Mesendoderm (in vitro differentiated cells): ENCODE measurements at regions not wholly inside any gene's neighbourhood (a gene's known extent, or its start where the extent isn't known, plus 50 kb on each side); places are given as distances from the start of the nearest gene placed in this dataset.

Experiments
- DNase-seq: peaks from one replicate; pipeline ENCODE4 v3.0.0; 2013
- H2AK5ac ChIP-seq: 2 replicates; pipeline ENCODE4 v1.6.1; 2013; ENCODE audit warnings: low read length, inconsistent platforms
- H2BK120ac ChIP-seq: 2 replicates; pipeline ENCODE4 v1.6.1; 2013; ENCODE audit warnings: low read depth, mild to moderate bottlenecking, low read length, moderate library complexity, mixed read lengths
- H2BK15ac ChIP-seq: replicated peaks from 2 replicates; pipeline ENCODE4 v1.6.1; 2013; ENCODE audit warnings: low read depth, mild to moderate bottlenecking, moderate library complexity
- H2BK5ac ChIP-seq: 2 replicates; pipeline ENCODE4 v1.6.1; 2013; ENCODE audit warnings: low read length, inconsistent platforms
- H3K18ac ChIP-seq: 2 replicates; pipeline ENCODE4 v1.6.1; 2013; ENCODE audit warnings: mild to moderate bottlenecking, low read length, mixed read lengths
- H3K23ac ChIP-seq: one replicate; pipeline ENCODE4 v1.6.1; 2013; ENCODE audit warnings: low read length
- H3K27ac ChIP-seq: 2 replicates; pipeline ENCODE4 v1.5.1; 2013; ENCODE audit warnings: low read depth, mild to moderate bottlenecking, inconsistent platforms, low read length, moderate library complexity
- H3K27me3 ChIP-seq: 2 replicates; pipeline ENCODE4 v1.6.1; 2013; ENCODE audit warnings: low read length, control low read depth, mild to moderate bottlenecking, inconsistent platforms; ENCODE audit not compliant: insufficient read depth, poor library complexity
- H3K36me3 ChIP-seq: 2 replicates; pipeline ENCODE4 v1.6.1; 2013; ENCODE audit warnings: low read length, inconsistent platforms; ENCODE audit not compliant: control insufficient read depth, insufficient read depth
- H3K4ac ChIP-seq: one replicate; pipeline ENCODE4 v1.6.1; 2013; ENCODE audit warnings: low read depth, mild to moderate bottlenecking, low read length, moderate library complexity
- H3K4me1 ChIP-seq: 2 replicates; pipeline ENCODE4 v1.6.1; 2013; ENCODE audit warnings: low read depth, low read length, inconsistent platforms; ENCODE audit not compliant: control insufficient read depth
- H3K4me2 ChIP-seq: 2 replicates; pipeline ENCODE4 v1.6.1; 2013; ENCODE audit warnings: low read length
- H3K4me3 ChIP-seq: 2 replicates; pipeline ENCODE4 v1.5.1; 2013; ENCODE audit warnings: mild to moderate bottlenecking, low read length
- H3K56ac ChIP-seq: one replicate; pipeline ENCODE4 v1.6.1; 2013; ENCODE audit warnings: low read length
- H3K79me1 ChIP-seq: 2 replicates; pipeline ENCODE4 v1.6.1; 2013; ENCODE audit warnings: low read length, inconsistent platforms
- H3K79me2 ChIP-seq: 2 replicates; pipeline ENCODE4 v1.6.1; 2013; ENCODE audit warnings: mild to moderate bottlenecking, low read length; ENCODE audit not compliant: control insufficient read depth, insufficient read depth
- H3K9ac ChIP-seq: 2 replicates; pipeline ENCODE4 v1.6.1; 2013; ENCODE audit warnings: low read length, inconsistent platforms
- H4K5ac ChIP-seq: one replicate; pipeline ENCODE4 v1.6.1; 2013; ENCODE audit warnings: low read length
- H4K8ac ChIP-seq: one replicate; pipeline ENCODE4 v1.6.1; 2013; ENCODE audit warnings: low read depth, mild to moderate bottlenecking, control low read depth, low read length, moderate library complexity
- WGBS: extraction: QIAGEN DNeasy Blood & Tissue Kit; methylation state at CpG from one replicate; pipeline ENCODE4 v1.1.7; 2013; ENCODE audit warnings: low lambda C conversion rate, missing lambda C conversion rate; ENCODE audit not compliant: insufficient coverage; ENCODE audit errors: extremely low coverage; 5-methylcytosine and 5-hydroxymethylcytosine counted together

GRCh38 chr4:36944232-36944631 is 300.3 kb upstream of the NWD2 start:
- no peaks in the 10 kb centered on the region for H3K79me1 ChIP-seq
- no peak overlapping the region for H3K23ac ChIP-seq
- H2AK5ac ChIP-seq, result no peak overlapping the region
- no peak overlapping the region for H4K5ac ChIP-seq
- no peak overlapping the region for H3K4me3 ChIP-seq
- H3K79me2 ChIP-seq, result no peaks in the 10 kb centered on the region
- H3K27ac ChIP-seq, result no peak overlapping the region
- no peaks in the 10 kb centered on the region for H3K27me3 ChIP-seq
- no CpG with 5 or more reads among the region's 2 CpGs for WGBS
- H3K56ac ChIP-seq, result no peak overlapping the region
- DNase-seq, result no peak
- no peak overlapping the region for H3K9ac ChIP-seq
- no peak overlapping the region for H2BK15ac ChIP-seq
- H2BK120ac ChIP-seq, result peak overlapping the region; percentile 45
- H3K4me2 ChIP-seq, result no peak overlapping the region
- no peak overlapping the region for H3K18ac ChIP-seq
- no peak overlapping the region for H4K8ac ChIP-seq
- H2BK5ac ChIP-seq, result no peak overlapping the region
- no peaks in the 10 kb centered on the region for H3K4me1 ChIP-seq
- no peak overlapping the region for H3K4ac ChIP-seq
- no peaks in the 10 kb centered on the region for H3K36me3 ChIP-seq

GRCh38 chr4:36961420-36961819 is 283.1 kb upstream of the NWD2 start:
- no peak overlapping the region for H2BK5ac ChIP-seq
- H4K5ac ChIP-seq, result no peak overlapping the region
- no peaks in the 10 kb centered on the region for H3K27me3 ChIP-seq
- H2AK5ac ChIP-seq, result no peak overlapping the region
- no peaks in the 10 kb centered on the region for H3K4me1 ChIP-seq
- no peak overlapping the region for H3K18ac ChIP-seq
- DNase-seq, result no peak
- no peak overlapping the region for H3K27ac ChIP-seq
- H3K9ac ChIP-seq, result no peak overlapping the region
- no peaks in the 10 kb centered on the region for H3K36me3 ChIP-seq
- H3K56ac ChIP-seq, result no peak overlapping the region
- H3K23ac ChIP-seq, result no peak overlapping the region
- no peak overlapping the region for H3K4ac ChIP-seq
- H3K4me3 ChIP-seq, result no peak overlapping the region
- no peak overlapping the region for H4K8ac ChIP-seq
- no peak overlapping the region for H2BK15ac ChIP-seq
- H3K4me2 ChIP-seq, result no peak overlapping the region
- H3K79me2 ChIP-seq, result no peaks in the 10 kb centered on the region
- no peak overlapping the region for H2BK120ac ChIP-seq
- no CpG with 5 or more reads among the region's 1 CpG for WGBS
- no peaks in the 10 kb centered on the region for H3K79me1 ChIP-seq

GRCh38 chr4:36966756-36967460 is 277.6 kb upstream of the NWD2 start:
- Histone ChIP-seq H4K5ac (no peak overlapping the region), H3K27ac (no peak overlapping the region), H2BK15ac (no peak overlapping the region), H3K18ac (no peak overlapping the region), H3K79me1 (no peaks in the 10 kb centered on the region), H3K79me2 (no peaks in the 10 kb centered on the region), H3K9ac (no peak overlapping the region), H3K23ac (no peak overlapping the region), H2AK5ac (peak overlapping the region; percentile 92), H3K4me3 (no peak overlapping the region), H3K36me3 (no peaks in the 10 kb centered on the region), H3K56ac (peak overlapping the region; percentile 62), H3K4me2 (no peak overlapping the region), H3K27me3 (no peaks in the 10 kb centered on the region), H3K4me1 (peaks cover 6% of the 10 kb centered on the region), H2BK5ac (peak overlapping the region; percentile 54), H2BK120ac (peak overlapping the region; percentile 38), H3K4ac (peak overlapping the region; percentile 59), H4K8ac (no peak overlapping the region)
- WGBS, result no CpG with 5 or more reads among the region's 2 CpGs
- DNase-seq, result no peak

GRCh38 chr4:36979533-36979932 is 265.0 kb upstream of the NWD2 start:
- Histone ChIP-seq H4K8ac (no peak overlapping the region), H2AK5ac (no peak overlapping the region), H3K4me3 (no peak overlapping the region), H3K27ac (no peak overlapping the region), H3K36me3 (no peaks in the 10 kb centered on the region), H3K79me2 (no peaks in the 10 kb centered on the region), H3K4me2 (no peak overlapping the region), H4K5ac (no peak overlapping the region), H3K23ac (no peak overlapping the region), H2BK120ac (no peak overlapping the region), H3K4me1 (no peaks in the 10 kb centered on the region), H3K18ac (no peak overlapping the region), H3K27me3 (no peaks in the 10 kb centered on the region), H2BK15ac (no peak overlapping the region), H3K9ac (no peak overlapping the region), H2BK5ac (no peak overlapping the region), H3K4ac (no peak overlapping the region), H3K79me1 (no peaks in the 10 kb centered on the region), H3K56ac (no peak overlapping the region)
- no CpG with 5 or more reads among the region's 1 CpG for WGBS
- DNase-seq, result no peak

- Histone ChIP-seq H2BK15ac (no peak overlapping the region), H4K8ac (no peak overlapping the region), H3K18ac (no peak overlapping the region), H3K56ac (no peak overlapping the region), H3K79me1 (no peaks in the 10 kb centered on the region), H4K5ac (no peak overlapping the region), H3K9ac (no peak overlapping the region), H3K23ac (no peak overlapping the region), H3K4me2 (no peak overlapping the region), H2BK120ac (no peak overlapping the region), H2BK5ac (no peak overlapping the region), H3K27ac (no peak overlapping the region), H3K27me3 (no peaks in the 10 kb centered on the region), H3K79me2 (no peaks in the 10 kb centered on the region), H2AK5ac (no peak overlapping the region), H3K4ac (no peak overlapping the region), H3K4me3 (no peak overlapping the region), H3K4me1 (no peaks in the 10 kb centered on the region), H3K36me3 (no peaks in the 10 kb centered on the region)
- WGBS, result no CpG with 5 or more reads among the region's 3 CpGs
- DNase-seq, result no peak
These were observed 254.2 kb upstream of the NWD2 start for GRCh38 chr4:36990128-36990872.
